ENCODE measurements at regions not wholly inside any gene's neighbourhood (a gene's known extent, or its start where the extent isn't known, plus 50 kb on each side); places are given as distances from the start of the nearest gene placed in this dataset.

DNA sequence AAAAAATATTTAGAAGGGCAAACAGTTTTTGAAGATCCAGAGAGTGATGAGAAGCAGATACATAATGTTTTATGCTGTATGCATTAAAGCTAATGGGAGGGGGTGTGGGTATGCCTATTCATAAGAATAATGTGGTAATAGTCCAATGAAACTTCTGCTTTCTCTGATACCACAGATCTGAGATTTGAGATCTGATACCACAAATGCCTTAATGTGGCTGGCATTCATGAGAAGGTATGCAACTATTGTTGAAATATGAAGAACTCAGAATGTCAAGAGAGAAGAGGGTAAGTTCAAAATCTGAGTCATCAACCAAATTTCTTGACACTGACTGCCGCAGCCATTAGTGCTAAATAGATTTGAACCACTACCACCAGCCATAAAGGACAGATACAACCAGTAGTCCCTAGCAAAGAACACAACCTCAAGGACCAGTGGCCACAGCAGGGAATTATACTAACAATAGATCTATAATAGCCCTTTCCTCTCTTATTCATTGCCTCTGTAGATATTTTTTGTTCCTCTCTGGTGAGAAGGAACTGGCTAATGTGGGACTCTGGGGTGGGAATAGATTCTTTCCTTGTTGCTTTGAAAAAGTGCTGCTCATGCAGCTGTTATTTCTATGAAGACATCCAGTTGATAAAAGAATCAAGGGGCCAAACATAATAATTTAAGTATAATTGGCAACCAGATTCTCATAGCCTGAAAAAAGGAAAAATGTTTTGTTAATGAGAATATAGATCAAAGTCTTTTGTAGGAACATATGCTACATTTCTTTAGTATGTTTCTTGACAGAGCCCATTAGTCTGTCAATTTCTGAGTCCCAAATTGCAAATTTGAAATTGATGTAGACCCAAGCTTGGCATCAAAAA is 256.5 kb upstream of the ZNF608 start:
- in situ Hi-C loops (cut with MboI; ENCODE audit: low sequenced_read_pairs), result no loop called here
- no peak for DNase-seq (ENCODE audit: low spot score in 2 of 2)

DNA sequence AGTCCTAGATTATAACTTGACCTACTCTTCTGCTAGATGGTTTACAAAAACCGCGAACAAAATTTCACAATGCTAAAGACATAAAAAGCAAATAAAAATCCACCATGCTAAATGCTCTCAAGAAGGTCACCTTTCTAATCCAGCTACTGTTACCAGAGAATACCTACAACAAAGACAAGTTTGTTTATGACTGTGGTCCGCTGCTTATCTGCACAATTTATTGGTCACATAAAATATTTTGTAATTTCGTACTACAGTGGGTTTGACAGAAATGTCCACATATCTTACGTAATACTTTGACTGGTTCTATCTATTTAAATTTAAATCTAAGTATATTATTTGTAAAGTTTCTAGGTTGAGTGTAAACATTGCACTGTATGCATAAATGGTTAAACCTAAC is 257.6 kb upstream of the ZNF608 start:
- peaks cover 5% of the 10 kb centered on the region for H3K4me1 ChIP-seq
- DNase-seq (ENCODE audit: low spot score in 2 of 2), result no peak
- no peaks in the 10 kb centered on the region for H3K36me3 ChIP-seq (replicated peaks)

More for the DNA sequence above, 256.5 kb upstream of the ZNF608 start:
- Histone ChIP-seq H3K4me1 (peaks cover 6% of the 10 kb centered on the region), H3K4me3 (no peak overlapping the region), H3K27me3 (ENCODE audit: low read depth) (no peaks in the 10 kb centered on the region), H3K36me3 (replicated peaks) (no peaks in the 10 kb centered on the region), H3K9me3 (no peaks in the 10 kb centered on the region)

GRCh38 chr5:125005266-125005665 is 258.8 kb upstream of the ZNF608 start:
- no peaks in the 10 kb centered on the region for H3K36me3 ChIP-seq (replicated peaks)
- no peak for DNase-seq (ENCODE audit: low spot score in 2 of 2)
- H3K4me3 ChIP-seq, result no peak overlapping the region
- H3K27me3 ChIP-seq (ENCODE audit: low read depth), result no peaks in the 10 kb centered on the region
- no peaks in the 10 kb centered on the region for H3K9me3 ChIP-seq
- H3K4me1 ChIP-seq, result peaks cover 5% of the 10 kb centered on the region
- in situ Hi-C loops (cut with MboI; ENCODE audit: low sequenced_read_pairs), result no loop called here

More for the DNA sequence above, 257.6 kb upstream of the ZNF608 start:
- in situ Hi-C loops (cut with MboI; ENCODE audit: low sequenced_read_pairs), result no loop called here
- H3K9me3 ChIP-seq, result no peaks in the 10 kb centered on the region
- H3K27me3 ChIP-seq (ENCODE audit: low read depth), result no peaks in the 10 kb centered on the region
- no peak overlapping the region for H3K4me3 ChIP-seq

- peaks cover 5% of the 10 kb centered on the region for H3K4me1 ChIP-seq
- no peaks in the 10 kb centered on the region for H3K27me3 ChIP-seq (ENCODE audit: low read depth)
- no peaks in the 10 kb centered on the region for H3K9me3 ChIP-seq
- in situ Hi-C loops (cut with MboI; ENCODE audit: low sequenced_read_pairs), result no loop called here
- no peak for DNase-seq (ENCODE audit: low spot score in 2 of 2)
- H3K36me3 ChIP-seq (replicated peaks), result no peaks in the 10 kb centered on the region
- H3K4me3 ChIP-seq, result no peak overlapping the region
Measured at GRCh38 chr5:125006011-125006685, 259.7 kb upstream of the ZNF608 start.

DNA sequence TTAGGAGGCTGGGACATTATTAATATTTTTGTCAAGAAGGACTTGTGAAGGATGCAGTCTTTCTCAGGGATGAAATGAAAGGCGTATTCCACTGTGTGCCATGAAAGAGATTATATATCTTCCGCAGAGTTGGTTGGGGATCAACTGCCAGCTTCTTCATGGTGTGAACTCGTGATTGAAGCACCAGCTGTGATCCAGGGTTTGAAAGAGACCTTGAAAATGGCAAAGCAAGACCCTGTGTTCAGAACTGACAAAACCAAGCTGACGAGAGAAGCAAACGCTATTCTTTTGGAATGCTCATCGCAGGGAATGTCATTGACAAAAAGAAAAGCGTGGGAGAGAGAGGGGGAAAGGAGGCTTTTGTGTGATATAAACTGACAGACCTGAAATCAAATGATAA is 263.9 kb upstream of the ZNF608 start:
- H3K27me3 ChIP-seq (ENCODE audit: low read depth), result no peaks in the 10 kb centered on the region
- no peaks in the 10 kb centered on the region for H3K36me3 ChIP-seq (replicated peaks)
- no peak for DNase-seq (ENCODE audit: low spot score in 2 of 2)
- in situ Hi-C loops (cut with MboI; ENCODE audit: low sequenced_read_pairs), result no loop called here
- no peak overlapping the region for H3K4me3 ChIP-seq
- no peaks in the 10 kb centered on the region for H3K9me3 ChIP-seq
- no peaks in the 10 kb centered on the region; the same call in 1 of the 2 replicates for H3K4me1 ChIP-seq

GRCh38 chr5:125011014-125011413 is 264.6 kb upstream of the ZNF608 start:
- H3K9me3 ChIP-seq, result no peaks in the 10 kb centered on the region
- H3K4me1 ChIP-seq, result no peaks in the 10 kb centered on the region; the same call in 1 of the 2 replicates
- DNase-seq (ENCODE audit: low spot score in 2 of 2), result no peak
- H3K4me3 ChIP-seq, result no peak overlapping the region
- no peaks in the 10 kb centered on the region for H3K27me3 ChIP-seq (ENCODE audit: low read depth)
- in situ Hi-C loops (cut with MboI; ENCODE audit: low sequenced_read_pairs), result no loop called here
- H3K36me3 ChIP-seq (replicated peaks), result no peaks in the 10 kb centered on the region

- in situ Hi-C loops (cut with MboI; ENCODE audit: low sequenced_read_pairs), result no loop called here
- H3K4me3 ChIP-seq, result no peak overlapping the region
- H3K4me1 ChIP-seq, result no peaks in the 10 kb centered on the region; the same call in 1 of the 2 replicates
- H3K9me3 ChIP-seq, result no peaks in the 10 kb centered on the region
- DNase-seq (ENCODE audit: low spot score in 2 of 2), result no peak
- no peaks in the 10 kb centered on the region for H3K27me3 ChIP-seq (ENCODE audit: low read depth)
- H3K36me3 ChIP-seq (replicated peaks), result no peaks in the 10 kb centered on the region
Measured at GRCh38 chr5:125011419-125011818, 265.0 kb upstream of the ZNF608 start.

DNA sequence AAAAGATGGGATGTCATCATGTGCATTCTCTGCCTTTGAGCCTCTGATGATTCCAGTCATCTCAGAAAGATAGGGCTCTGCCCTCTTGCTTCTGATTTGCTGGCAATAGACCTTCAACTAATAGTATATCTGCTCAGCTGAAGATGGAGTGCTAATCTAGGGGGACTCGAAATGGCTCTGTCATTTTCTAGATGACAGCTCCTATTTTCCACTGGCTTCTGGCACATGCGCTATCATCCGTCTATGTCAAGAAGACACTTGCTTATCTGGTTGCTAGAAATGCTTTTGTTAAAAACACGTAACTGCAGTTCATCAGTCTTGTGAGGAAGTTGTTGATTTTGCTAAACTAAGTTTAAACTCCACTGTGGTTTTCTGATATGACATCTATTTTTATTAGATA is 265.5 kb upstream of the ZNF608 start:
- in situ Hi-C loops (cut with MboI; ENCODE audit: low sequenced_read_pairs), result no loop called here

GRCh38 chr5:125012727-125013451 is 266.4 kb upstream of the ZNF608 start:
- H3K4me3 ChIP-seq, result no peak overlapping the region
- no peaks in the 10 kb centered on the region for H3K27me3 ChIP-seq (ENCODE audit: low read depth)
- no peaks in the 10 kb centered on the region; the same call in 1 of the 2 replicates for H3K4me1 ChIP-seq
- in situ Hi-C loops (cut with MboI; ENCODE audit: low sequenced_read_pairs), result no loop called here
- H3K9me3 ChIP-seq, result no peaks in the 10 kb centered on the region
- H3K36me3 ChIP-seq (replicated peaks), result no peaks in the 10 kb centered on the region
- DNase-seq (ENCODE audit: low spot score in 2 of 2), result no peak

More for the DNA sequence above, 265.5 kb upstream of the ZNF608 start:
- H3K36me3 ChIP-seq (replicated peaks), result no peaks in the 10 kb centered on the region
- no peaks in the 10 kb centered on the region; the same call in 1 of the 2 replicates for H3K4me1 ChIP-seq
- H3K4me3 ChIP-seq, result no peak overlapping the region
- H3K9me3 ChIP-seq, result no peaks in the 10 kb centered on the region
- no peaks in the 10 kb centered on the region for H3K27me3 ChIP-seq (ENCODE audit: low read depth)
- no peak for DNase-seq (ENCODE audit: low spot score in 2 of 2)

DNA sequence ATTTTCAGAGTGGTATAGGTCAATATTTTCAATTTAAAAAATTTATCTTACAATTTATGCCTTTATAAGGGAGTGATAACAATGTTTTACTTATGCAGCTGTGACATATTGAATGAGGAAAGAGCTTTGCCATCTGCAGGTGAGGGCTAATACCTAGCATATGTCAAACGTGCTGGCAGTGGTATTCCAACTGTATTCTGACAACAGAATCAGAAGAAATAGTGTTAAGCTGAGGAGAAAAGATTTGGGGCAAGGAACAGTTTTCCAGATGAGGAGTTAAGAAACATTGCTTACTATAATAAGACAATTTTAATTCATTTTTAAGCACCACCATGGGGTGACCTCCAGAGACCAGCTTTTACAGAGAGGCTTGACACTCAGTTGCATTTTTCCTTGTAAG is 267.8 kb upstream of the ZNF608 start:
- in situ Hi-C loops (cut with MboI; ENCODE audit: low sequenced_read_pairs), result no loop called here
- H3K4me3 ChIP-seq, result no peak overlapping the region
- H3K9me3 ChIP-seq, result no peaks in the 10 kb centered on the region
- no peaks in the 10 kb centered on the region for H3K36me3 ChIP-seq (replicated peaks)
- no peaks in the 10 kb centered on the region for H3K27me3 ChIP-seq (ENCODE audit: low read depth)
- no peaks in the 10 kb centered on the region; the same call in 1 of the 2 replicates for H3K4me1 ChIP-seq
- DNase-seq (ENCODE audit: low spot score in 2 of 2), result no peak

DNA sequence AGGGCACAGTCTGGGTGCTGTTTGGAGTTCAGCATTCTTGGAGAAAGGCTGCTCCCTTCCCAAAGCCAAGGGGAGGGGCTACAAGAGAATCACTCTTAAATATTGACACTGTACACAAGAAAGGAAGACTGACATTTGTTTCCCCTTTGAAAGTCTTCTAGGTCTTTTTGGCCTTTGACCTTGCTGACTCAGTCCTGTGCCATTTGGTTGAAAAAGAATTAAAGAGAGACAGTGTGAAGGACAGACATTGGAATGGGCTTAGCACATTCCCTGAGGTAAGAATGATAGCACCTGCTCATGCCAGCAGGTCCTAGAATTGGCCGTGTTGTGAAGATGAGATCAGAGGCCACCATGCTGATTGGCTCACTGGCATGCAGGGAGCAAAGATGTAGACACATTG is 271.4 kb upstream of the ZNF608 start:
- H3K36me3 ChIP-seq (replicated peaks), result no peaks in the 10 kb centered on the region
- in situ Hi-C loops (cut with MboI; ENCODE audit: low sequenced_read_pairs), result no loop called here
- H3K27me3 ChIP-seq (ENCODE audit: low read depth), result no peaks in the 10 kb centered on the region
- no peak for DNase-seq (ENCODE audit: low spot score in 2 of 2)
- no peaks in the 10 kb centered on the region for H3K9me3 ChIP-seq
- no peaks in the 10 kb centered on the region; the same call in 1 of the 2 replicates for H3K4me1 ChIP-seq
- no peak overlapping the region for H3K4me3 ChIP-seq

- no peaks in the 10 kb centered on the region for H3K4me1 ChIP-seq
- H3K36me3 ChIP-seq (replicated peaks), result no peaks in the 10 kb centered on the region
- no peaks in the 10 kb centered on the region for H3K27me3 ChIP-seq (ENCODE audit: low read depth)
- no peak for DNase-seq (ENCODE audit: low spot score in 2 of 2)
- H3K9me3 ChIP-seq, result no peaks in the 10 kb centered on the region
- no peak overlapping the region for H3K4me3 ChIP-seq
- in situ Hi-C loops (cut with MboI; ENCODE audit: low sequenced_read_pairs), result no loop called here
Measured at GRCh38 chr5:125023673-125024072, 277.2 kb upstream of the ZNF608 start.

- no peaks in the 10 kb centered on the region for H3K27me3 ChIP-seq (ENCODE audit: low read depth)
- no peak for DNase-seq (ENCODE audit: low spot score in 2 of 2)
- in situ Hi-C loops (cut with MboI; ENCODE audit: low sequenced_read_pairs), result no loop called here
Measured at GRCh38 chr5:125026867-125027731, 280.7 kb upstream of the ZNF608 start.

More at GRCh38 chr5:125026867-125027731, 280.7 kb upstream of the ZNF608 start:
- no peaks in the 10 kb centered on the region for H3K36me3 ChIP-seq (replicated peaks)
- no peak overlapping the region for H3K4me3 ChIP-seq
- no peaks in the 10 kb centered on the region for H3K4me1 ChIP-seq
- H3K9me3 ChIP-seq, result no peaks in the 10 kb centered on the region

Measured in HAP-1 (cell line).